Activated T-cell treated with anti-CD3 and anti-CD28 coated beads, Interleukin-2, amount 50 U/mL, for 72 hours (primary cell): ENCODE measurements at regions not wholly inside any gene's neighbourhood (a gene's known extent, or its start where the extent isn't known, plus 50 kb on each side); places are given as distances from the start of the nearest gene placed in this dataset.
"Not testable (repeated sequence)": the region's sequence is repeated elsewhere in the genome, so short reads cannot be mapped to it uniquely, and the experiment has no call there.

Source experiments
- ATAC-seq, 2 donors: fragments of 150-1000 bp; cut with Tn5 transposase; replicated peaks in 1 of 2; 2 replicates each; pipeline ENCODE4 v1.10.0; 2021; ENCODE audit warnings: moderate library complexity in 2 of 2, mild to moderate bottlenecking in 1 of 2
- DNase-seq, 2 donors: peaks; one replicate each; pipeline ENCODE4 v3.0.0; 2021 to 2022; ENCODE audit warnings: mixed read lengths in 1 of 2
- H3K27ac Mint-ChIP-seq: one replicate; pipeline ENCODE4 v1.8.0; 2022; ENCODE audit warnings: mild to moderate bottlenecking, moderate library complexity, mixed read lengths
- H3K27me3 Mint-ChIP-seq: one replicate; pipeline ENCODE4 v1.8.0; 2022; ENCODE audit warnings: low read depth, mixed read lengths
- H3K36me3 Mint-ChIP-seq, 2 donors: one replicate each; pipeline ENCODE4 v1.8.0; 2022; ENCODE audit warnings: mixed read lengths in 2 of 2, mild to moderate bottlenecking in 1 of 2; ENCODE audit not compliant: insufficient read depth in 2 of 2
- H3K4me1 Mint-ChIP-seq: one replicate; pipeline ENCODE4 v1.8.0; 2022; ENCODE audit warnings: low read depth, mixed read lengths
- H3K4me3 Mint-ChIP-seq, 2 donors: one replicate each; pipeline ENCODE4 v1.8.0; 2022; ENCODE audit warnings: mild to moderate bottlenecking in 2 of 2, mixed read lengths in 2 of 2, moderate library complexity in 2 of 2
- H3K9me3 Mint-ChIP-seq, 2 donors: one replicate each; pipeline ENCODE4 v1.8.0; 2022; ENCODE audit warnings: mixed read lengths in 2 of 2

DNA sequence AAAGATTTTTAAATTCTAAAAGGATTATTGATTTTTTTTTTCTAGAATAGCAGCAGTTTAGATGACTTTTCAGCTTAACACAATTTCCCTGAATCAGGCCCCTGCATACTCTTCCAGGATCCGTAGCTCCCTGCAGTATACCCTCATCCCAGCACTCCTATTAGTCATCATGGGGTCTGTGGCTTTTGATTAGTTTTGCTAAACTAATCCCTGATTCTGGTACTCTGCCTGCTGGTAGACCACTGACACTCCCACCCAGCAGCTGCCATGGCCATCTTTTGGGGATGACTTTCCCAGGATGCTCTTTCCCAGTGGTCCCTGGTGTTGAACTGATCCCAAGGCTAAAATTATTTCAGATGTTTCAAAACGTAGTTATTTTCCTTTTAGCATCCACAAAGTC lies 802.0 kb downstream of the RAPGEF2 start:
- ATAC-seq = no peak
- Mint-ChIP-seq H3K9me3 (peaks cover 3 to 9% of the 10 kb centered on the region in 2 donors), H3K36me3 (no peaks in the 10 kb centered on the region), H3K4me1 (no peaks in the 10 kb centered on the region), H3K27ac (no peak overlapping the region), H3K27me3 (no peaks in the 10 kb centered on the region), H3K4me3 (no peak overlapping the region)
- no peak for DNase-seq

DNA sequence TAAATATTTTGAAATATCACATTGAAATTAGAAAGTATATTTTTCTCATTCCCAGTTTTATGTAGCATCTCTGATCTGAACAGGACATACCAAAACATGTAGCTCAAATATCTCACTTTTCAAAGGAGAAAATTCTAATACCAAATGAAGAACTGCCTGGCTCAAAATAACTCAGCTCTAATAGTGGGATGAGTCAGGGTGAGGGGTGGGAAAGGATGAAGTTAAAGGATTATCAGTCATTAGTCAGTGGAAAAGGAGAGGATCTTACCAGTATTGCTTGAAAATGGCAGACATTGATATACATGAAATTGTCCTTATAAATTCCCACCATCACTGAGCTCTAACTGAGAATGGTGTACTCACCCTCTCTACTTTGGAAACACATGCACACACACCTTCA lies 803.2 kb downstream of the RAPGEF2 start:
- ATAC-seq (no peak), DNase-seq (no peak)
- Mint-ChIP-seq H3K4me1 (no peaks in the 10 kb centered on the region), H3K9me3 (peaks cover 3 to 10% of the 10 kb centered on the region in 2 donors), H3K27ac (no peak overlapping the region), H3K4me3 (no peak overlapping the region), H3K36me3 (no peaks in the 10 kb centered on the region), H3K27me3 (no peaks in the 10 kb centered on the region)

DNA sequence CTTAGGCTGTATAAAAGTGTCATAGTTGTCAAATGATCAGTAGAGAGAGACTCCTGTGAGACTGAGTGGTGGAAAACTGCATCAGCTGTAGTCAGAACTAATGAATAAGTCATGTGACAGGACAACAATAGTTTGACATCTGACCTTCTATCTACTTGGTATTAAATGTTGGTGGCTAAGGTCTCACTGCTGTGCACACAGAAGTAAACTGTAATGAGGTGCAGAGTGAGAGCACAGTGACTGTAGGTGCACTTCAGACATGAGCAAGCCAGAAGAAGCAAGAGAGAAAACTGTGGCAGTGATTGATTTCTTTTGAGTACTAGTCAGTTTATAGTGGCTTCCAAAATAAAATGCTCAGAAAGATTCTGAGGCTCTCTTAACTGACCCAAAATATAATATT lies 803.6 kb downstream of the RAPGEF2 start:
- H3K9me3 Mint-ChIP-seq = peaks cover 3 to 10% of the 10 kb centered on the region in 2 donors
- no peak for ATAC-seq
- no peaks in the 10 kb centered on the region for H3K36me3 Mint-ChIP-seq
- H3K4me1 Mint-ChIP-seq = no peaks in the 10 kb centered on the region
- H3K27me3 Mint-ChIP-seq = no peaks in the 10 kb centered on the region
- H3K4me3 Mint-ChIP-seq = no peak overlapping the region
- no peak overlapping the region for H3K27ac Mint-ChIP-seq
- DNase-seq = no peak

DNA sequence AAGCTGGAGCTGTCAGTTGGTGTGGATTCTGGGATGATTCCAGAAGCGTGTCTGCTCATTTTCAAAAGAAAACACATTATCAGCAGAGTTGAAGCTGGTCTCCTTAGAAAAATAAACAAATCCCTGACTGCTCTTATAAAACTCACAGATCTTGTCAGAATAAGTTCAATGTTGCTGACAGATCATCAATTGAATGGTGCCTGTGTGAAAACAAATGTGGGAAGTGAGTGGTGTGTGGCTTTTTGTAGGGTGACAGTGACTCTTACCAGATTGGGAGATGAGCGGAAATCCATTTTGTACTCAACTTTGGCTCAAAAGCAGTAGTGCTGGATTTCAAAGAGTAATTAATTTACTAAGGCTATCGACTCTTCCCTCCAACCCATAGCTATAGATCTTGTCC lies 807.8 kb downstream of the RAPGEF2 start:
- no peaks in the 10 kb centered on the region for H3K36me3 Mint-ChIP-seq
- H3K27ac Mint-ChIP-seq = no peak overlapping the region
- H3K4me1 Mint-ChIP-seq = no peaks in the 10 kb centered on the region
- peaks cover 6 to 12% of the 10 kb centered on the region in 2 donors for H3K9me3 Mint-ChIP-seq
- no peak overlapping the region for H3K4me3 Mint-ChIP-seq
- no peak for DNase-seq
- H3K27me3 Mint-ChIP-seq = no peaks in the 10 kb centered on the region
- no peak for ATAC-seq

- Mint-ChIP-seq H3K27ac (no peak overlapping the region), H3K4me1 (no peaks in the 10 kb centered on the region), H3K9me3 (peaks cover 12 to 13% of the 10 kb centered on the region in 2 donors), H3K27me3 (no peaks in the 10 kb centered on the region), H3K36me3 (peaks cover 1 to 2% of the 10 kb centered on the region in 2 donors), H3K4me3 (no peak overlapping the region)
- ATAC-seq (no peak), DNase-seq (no peak)
These were observed 819.2 kb downstream of the RAPGEF2 start for GRCh38 chr4:159922119-159922518.

DNA sequence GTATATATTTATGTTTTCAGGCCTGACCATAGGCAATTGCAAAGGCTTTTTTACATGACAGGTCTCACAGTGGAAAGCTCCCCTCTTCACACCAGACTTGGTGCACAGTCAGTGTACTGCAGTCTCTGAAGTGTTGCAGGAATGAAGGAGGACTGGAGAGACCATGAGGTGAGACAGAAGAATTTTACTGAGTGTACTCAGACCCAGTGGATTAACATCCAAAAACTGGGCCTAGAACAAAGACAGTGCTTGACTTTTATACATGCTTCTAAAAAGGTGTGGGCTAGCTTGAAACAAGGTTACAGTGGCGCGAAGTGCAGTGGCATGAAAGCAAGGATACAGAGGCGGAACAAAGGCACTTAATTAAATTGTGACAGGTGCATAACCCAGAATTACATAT lies 822.9 kb downstream of the RAPGEF2 start:
- Mint-ChIP-seq H3K4me1 (no peaks in the 10 kb centered on the region), H3K36me3 (peaks cover 1 to 4% of the 10 kb centered on the region in 2 donors), H3K4me3 (no peak overlapping the region), H3K27me3 (no peaks in the 10 kb centered on the region), H3K27ac (no peak overlapping the region), H3K9me3 (peaks cover 11 to 13% of the 10 kb centered on the region in 2 donors)
- no peak for ATAC-seq
- DNase-seq = no peak

DNA sequence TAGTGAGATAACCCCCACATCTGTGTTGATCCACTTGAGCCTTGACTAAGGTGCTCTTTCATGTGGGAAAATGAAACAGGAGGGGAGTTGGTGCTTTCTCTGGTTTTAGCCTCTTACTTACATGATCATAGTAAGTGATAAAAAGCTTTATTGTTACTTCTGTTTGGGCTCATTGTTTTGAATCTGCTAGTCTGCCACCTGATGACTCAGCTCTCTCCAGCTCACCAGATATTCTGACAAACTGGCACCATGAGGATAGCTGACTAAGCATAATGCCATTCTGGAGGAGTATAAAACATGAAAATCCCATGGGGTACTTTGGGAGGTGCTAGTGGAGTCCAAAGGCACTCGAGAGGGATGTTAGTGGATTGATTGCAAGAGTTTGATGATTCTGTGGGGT lies 824.0 kb downstream of the RAPGEF2 start:
- no peak overlapping the region for H3K27ac Mint-ChIP-seq

DNA sequence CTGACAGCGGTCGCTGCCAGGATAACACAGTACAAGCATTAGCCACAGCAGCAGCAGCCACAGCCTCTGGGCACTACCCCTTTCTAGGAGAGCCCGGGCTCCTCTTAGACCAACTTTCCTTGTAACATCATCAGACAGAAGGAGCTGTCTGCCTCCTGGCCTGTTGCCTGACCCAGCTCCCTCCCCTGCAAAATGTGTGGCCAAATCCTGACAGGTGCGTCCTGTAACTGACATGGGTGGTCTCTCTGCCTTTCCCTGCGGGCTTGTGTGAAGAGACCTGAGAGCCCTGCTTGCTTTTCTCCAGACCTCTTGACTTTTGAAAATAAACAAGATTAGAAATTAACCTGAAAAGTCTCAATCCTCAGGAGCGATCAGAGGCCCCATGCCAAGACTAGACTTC lies 824.9 kb downstream of the RAPGEF2 start:
- DNase-seq (no peak), ATAC-seq (no peak)
- Mint-ChIP-seq H3K9me3 (peaks cover 16 to 19% of the 10 kb centered on the region in 2 donors), H3K27ac (no peak overlapping the region), H3K36me3 (peaks cover 1 to 4% of the 10 kb centered on the region in 2 donors), H3K4me3 (no peak overlapping the region), H3K27me3 (no peaks in the 10 kb centered on the region), H3K4me1 (no peaks in the 10 kb centered on the region)

More for the DNA sequence above, 824.0 kb downstream of the RAPGEF2 start:
- H3K9me3 Mint-ChIP-seq = peaks cover 12 to 13% of the 10 kb centered on the region in 2 donors
- no peak for ATAC-seq
- H3K4me1 Mint-ChIP-seq = no peaks in the 10 kb centered on the region
- DNase-seq = no peak
- no peaks in the 10 kb centered on the region for H3K27me3 Mint-ChIP-seq
- H3K36me3 Mint-ChIP-seq = peaks cover 1 to 4% of the 10 kb centered on the region in 2 donors
- H3K4me3 Mint-ChIP-seq = no peak overlapping the region

- not testable (repeated sequence) for ATAC-seq, H3K27me3 Mint-ChIP-seq, H3K36me3 Mint-ChIP-seq, H3K4me1 Mint-ChIP-seq, H3K27ac Mint-ChIP-seq, H3K4me3 Mint-ChIP-seq, DNase-seq
- peaks cover 8 to 13% of the 10 kb centered on the region in 2 donors for H3K9me3 Mint-ChIP-seq
These were observed 831.7 kb downstream of the RAPGEF2 start for GRCh38 chr4:159934602-159935001.

- Mint-ChIP-seq H3K36me3 (peaks cover 1 to 2% of the 10 kb centered on the region in 2 donors), H3K9me3 (peaks cover 2 to 6% of the 10 kb centered on the region in 2 donors), H3K4me3 (no peak overlapping the region), H3K27ac (no peak overlapping the region), H3K27me3 (no peaks in the 10 kb centered on the region), H3K4me1 (no peaks in the 10 kb centered on the region)
- no peak for ATAC-seq
- no peak for DNase-seq
These were observed 834.7 kb downstream of the RAPGEF2 start for GRCh38 chr4:159937595-159937994.

GRCh38 chr4:159939681-159940080 lies 836.8 kb downstream of the RAPGEF2 start:
- not testable (repeated sequence) for ATAC-seq, H3K27ac Mint-ChIP-seq, H3K4me1 Mint-ChIP-seq, H3K4me3 Mint-ChIP-seq, DNase-seq, H3K27me3 Mint-ChIP-seq, H3K9me3 Mint-ChIP-seq, H3K36me3 Mint-ChIP-seq

DNA sequence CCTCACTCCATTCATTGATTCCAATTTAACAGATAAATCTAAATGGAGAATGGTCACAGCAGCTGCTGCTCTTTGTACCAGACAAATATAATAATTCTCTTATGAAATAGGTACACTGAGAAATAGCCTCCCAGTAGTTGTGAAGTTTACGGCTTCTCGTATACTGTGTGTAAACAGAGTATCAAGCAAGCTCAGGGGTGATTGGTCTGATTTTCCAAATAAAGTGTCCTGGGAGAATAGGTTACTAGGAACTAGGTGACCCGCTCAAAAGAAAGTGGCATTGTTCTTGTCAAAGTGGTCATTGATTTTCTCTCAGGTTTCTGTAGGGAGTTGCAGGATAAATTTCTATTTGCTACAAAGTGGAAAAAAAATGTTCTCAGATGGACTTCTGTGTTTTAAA lies 838.2 kb downstream of the RAPGEF2 start:
- Mint-ChIP-seq H3K9me3 (peaks cover 0 to 4% of the 10 kb centered on the region in 2 donors), H3K36me3 (no peaks in the 10 kb centered on the region), H3K27me3 (no peaks in the 10 kb centered on the region), H3K27ac (no peak overlapping the region), H3K4me1 (no peaks in the 10 kb centered on the region), H3K4me3 (no peak overlapping the region)
- ATAC-seq (no peak), DNase-seq (no peak)

GRCh38 chr4:159944477-159944876 lies 841.6 kb downstream of the RAPGEF2 start:
- no peak overlapping the region for H3K4me3 Mint-ChIP-seq
- no peaks in the 10 kb centered on the region for H3K36me3 Mint-ChIP-seq
- no peak for ATAC-seq

GRCh38 chr4:159946983-159947615 lies 844.2 kb downstream of the RAPGEF2 start:
- DNase-seq (no peak), ATAC-seq (no peak)
- Mint-ChIP-seq H3K27ac (no peak overlapping the region), H3K27me3 (no peaks in the 10 kb centered on the region), H3K9me3 (no peaks in the 10 kb centered on the region), H3K4me1 (no peaks in the 10 kb centered on the region), H3K36me3 (no peaks in the 10 kb centered on the region), H3K4me3 (no peak overlapping the region)

More at GRCh38 chr4:159944477-159944876, 841.6 kb downstream of the RAPGEF2 start:
- H3K27ac Mint-ChIP-seq = no peak overlapping the region
- DNase-seq = no peak
- no peaks in the 10 kb centered on the region for H3K9me3 Mint-ChIP-seq
- no peaks in the 10 kb centered on the region for H3K27me3 Mint-ChIP-seq
- no peaks in the 10 kb centered on the region for H3K4me1 Mint-ChIP-seq
